ENCODE measurements at regions not wholly inside any gene's neighbourhood (a gene's known extent, or its start where the extent isn't known, plus 50 kb on each side); places are given as distances from the start of the nearest gene placed in this dataset.

GRCh38 chr12:107163413-107163812 lies 70.1 kb upstream of the CRY1 start:
- TF ChIP-seq ZFP3 (CRISPR knock-in tag; IDR thresholded peaks at IDR 0.05) = no peak
- TF ChIP-seq ARNTL (CRISPR knock-in tag; IDR thresholded peaks at IDR 0.05; ENCODE audit: borderline replicate concordance, low read depth) = no peak
